ENCODE measurements at regions not wholly inside any gene's neighbourhood (a gene's known extent, or its start where the extent isn't known, plus 50 kb on each side); places are given as distances from the start of the nearest gene placed in this dataset.

DNA sequence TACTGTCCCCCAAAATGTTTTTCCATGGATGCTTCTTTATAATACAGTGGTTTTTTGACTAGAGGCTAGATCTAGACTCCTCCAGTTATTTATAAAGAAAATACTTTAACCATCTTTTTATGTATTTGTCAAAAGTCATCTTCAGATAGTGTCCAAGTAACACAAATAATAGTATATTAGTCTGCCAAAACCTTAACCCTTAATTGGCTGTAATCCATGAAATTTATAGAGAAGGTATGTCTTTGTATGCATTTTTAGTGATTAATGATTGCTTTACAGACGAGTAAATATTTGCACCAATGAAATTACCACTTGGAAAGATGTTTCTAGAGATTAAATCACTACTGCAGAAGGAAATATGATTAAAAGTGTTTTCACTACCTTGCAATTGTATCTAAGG, 451.8 kb upstream of the NRXN1 start:
- intact Hi-C loops (cut with DNase I) = no loop called here
- Histone ChIP-seq H3K4me3 (no peak overlapping the region), H3K36me3 (no peaks in the 10 kb centered on the region), H3K27ac (no peak overlapping the region), H3K27me3 (ENCODE audit: low read depth) (no peaks in the 10 kb centered on the region), H3K4me1 (no peaks in the 10 kb centered on the region), H3K9me3 (no peaks in the 10 kb centered on the region)
- no peak for ATAC-seq
- TF ChIP-seq, protein P1, sequence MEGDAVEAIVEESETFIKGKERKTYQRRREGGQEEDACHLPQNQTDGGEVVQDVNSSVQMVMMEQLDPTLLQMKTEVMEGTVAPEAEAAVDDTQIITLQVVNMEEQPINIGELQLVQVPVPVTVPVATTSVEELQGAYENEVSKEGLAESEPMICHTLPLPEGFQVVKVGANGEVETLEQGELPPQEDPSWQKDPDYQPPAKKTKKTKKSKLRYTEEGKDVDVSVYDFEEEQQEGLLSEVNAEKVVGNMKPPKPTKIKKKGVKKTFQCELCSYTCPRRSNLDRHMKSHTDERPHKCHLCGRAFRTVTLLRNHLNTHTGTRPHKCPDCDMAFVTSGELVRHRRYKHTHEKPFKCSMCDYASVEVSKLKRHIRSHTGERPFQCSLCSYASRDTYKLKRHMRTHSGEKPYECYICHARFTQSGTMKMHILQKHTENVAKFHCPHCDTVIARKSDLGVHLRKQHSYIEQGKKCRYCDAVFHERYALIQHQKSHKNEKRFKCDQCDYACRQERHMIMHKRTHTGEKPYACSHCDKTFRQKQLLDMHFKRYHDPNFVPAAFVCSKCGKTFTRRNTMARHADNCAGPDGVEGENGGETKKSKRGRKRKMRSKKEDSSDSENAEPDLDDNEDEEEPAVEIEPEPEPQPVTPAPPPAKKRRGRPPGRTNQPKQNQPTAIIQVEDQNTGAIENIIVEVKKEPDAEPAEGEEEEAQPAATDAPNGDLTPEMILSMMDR (IDR thresholded peaks at IDR 0.05) = no peak
- DNase-seq = no peak

DNA sequence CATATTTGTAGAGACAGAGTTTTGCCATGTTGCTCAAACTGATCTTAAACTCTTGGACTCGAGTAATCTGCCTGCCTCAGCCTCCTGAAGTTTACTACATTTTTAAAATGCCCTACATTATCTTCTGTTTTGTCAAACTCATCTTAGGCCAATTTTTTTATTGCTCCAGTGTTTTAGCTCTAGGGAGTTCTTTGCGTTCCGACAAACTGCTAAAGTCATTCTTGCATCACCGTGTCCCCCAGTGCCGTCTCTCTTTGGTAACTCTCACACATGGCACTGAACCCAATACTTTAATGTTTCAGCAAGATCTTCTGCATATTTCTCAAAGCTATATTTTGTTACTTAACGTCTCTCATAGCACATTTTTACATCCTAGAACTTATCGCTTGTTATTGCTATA, 440.9 kb upstream of the NRXN1 start:
- Histone ChIP-seq H3K27me3 (ENCODE audit: low read depth) (no peaks in the 10 kb centered on the region), H3K4me3 (no peak overlapping the region), H3K27ac (no peak overlapping the region), H3K36me3 (no peaks in the 10 kb centered on the region), H3K4me1 (no peaks in the 10 kb centered on the region), H3K9me3 (no peaks in the 10 kb centered on the region)
- intact Hi-C loops (cut with DNase I) = no loop called here
- DNase-seq (no peak), ATAC-seq (no peak)
- TF ChIP-seq, protein P1 (IDR thresholded peaks at IDR 0.05) = no peak

DNA sequence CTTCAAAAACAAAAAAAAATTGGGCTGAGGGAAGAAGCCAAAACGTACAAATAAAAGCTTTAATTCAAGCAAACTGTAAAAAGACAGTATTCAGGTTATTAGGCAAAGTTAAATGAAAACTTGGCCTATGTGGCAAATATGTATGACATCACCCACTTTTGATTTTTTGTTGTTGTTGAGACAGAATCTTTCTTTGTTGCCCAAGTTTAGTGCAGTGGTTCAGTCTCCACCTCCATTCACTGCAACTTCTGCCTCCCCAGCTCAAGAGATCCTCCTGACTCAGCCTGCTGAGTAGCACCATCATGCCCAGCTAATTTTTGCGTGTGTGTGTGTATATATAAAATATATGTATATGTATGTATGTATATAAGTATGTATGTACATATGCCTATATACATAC, 440.4 kb upstream of the NRXN1 start:
- no peaks in the 10 kb centered on the region for H3K27me3 ChIP-seq (ENCODE audit: low read depth)
- H3K4me3 ChIP-seq = no peak overlapping the region
- no peaks in the 10 kb centered on the region for H3K36me3 ChIP-seq
- DNase-seq (no peak), ATAC-seq (no peak)
- TF ChIP-seq, protein P1 (IDR thresholded peaks at IDR 0.05) = no peak
- no peaks in the 10 kb centered on the region for H3K9me3 ChIP-seq
- H3K27ac ChIP-seq = no peak overlapping the region
- no peaks in the 10 kb centered on the region for H3K4me1 ChIP-seq
- intact Hi-C loops (cut with DNase I) = no loop called here

GRCh38 chr2:51469102-51469501, 437.2 kb upstream of the NRXN1 start:
- Histone ChIP-seq H3K27ac (no peak overlapping the region), H3K4me1 (no peaks in the 10 kb centered on the region), H3K4me3 (no peak overlapping the region), H3K27me3 (ENCODE audit: low read depth) (no peaks in the 10 kb centered on the region), H3K9me3 (no peaks in the 10 kb centered on the region), H3K36me3 (no peaks in the 10 kb centered on the region)
- no peak for DNase-seq
- ATAC-seq = no peak
- intact Hi-C loops (cut with DNase I) = no loop called here
- TF ChIP-seq, protein P1 (IDR thresholded peaks at IDR 0.05) = no peak

- no peak for ATAC-seq
- no peaks in the 10 kb centered on the region for H3K4me1 ChIP-seq
- TF ChIP-seq, protein P1 (IDR thresholded peaks at IDR 0.05) = no peak
- DNase-seq = no peak
- no peak overlapping the region for H3K27ac ChIP-seq
- H3K36me3 ChIP-seq = no peaks in the 10 kb centered on the region
- intact Hi-C loops (cut with DNase I) = no loop called here
- H3K4me3 ChIP-seq = no peak overlapping the region
- H3K27me3 ChIP-seq (ENCODE audit: low read depth) = no peaks in the 10 kb centered on the region
- no peaks in the 10 kb centered on the region for H3K9me3 ChIP-seq
Measured at GRCh38 chr2:51465326-51465725, 433.4 kb upstream of the NRXN1 start.

DNA sequence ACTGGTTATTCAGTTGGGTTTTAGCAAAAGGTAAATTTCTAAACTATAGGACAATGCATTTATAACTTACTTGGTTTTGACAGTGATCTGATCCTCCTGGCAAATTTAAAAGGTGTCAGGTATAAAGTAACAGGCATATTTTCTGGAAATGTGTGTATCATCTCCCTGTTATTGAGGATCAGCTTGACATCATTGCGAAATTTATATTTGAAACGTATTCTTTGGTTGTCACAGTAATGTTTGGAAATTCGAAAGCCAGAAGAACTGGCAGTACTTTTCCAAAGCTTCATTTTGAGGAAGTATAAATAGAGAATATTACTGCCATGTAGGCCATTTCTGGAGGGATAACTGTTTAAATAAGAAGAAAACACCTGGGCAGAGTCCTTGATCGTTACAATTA, 422.2 kb upstream of the NRXN1 start:
- Histone ChIP-seq H3K27ac (no peak overlapping the region), H3K4me3 (no peak overlapping the region), H3K4me1 (no peaks in the 10 kb centered on the region), H3K9me3 (no peaks in the 10 kb centered on the region), H3K27me3 (ENCODE audit: low read depth) (no peaks in the 10 kb centered on the region), H3K36me3 (no peaks in the 10 kb centered on the region)
- DNase-seq (no peak), ATAC-seq (no peak)
- TF ChIP-seq, protein P1 (IDR thresholded peaks at IDR 0.05) = no peak
- intact Hi-C loops (cut with DNase I) = no loop called here
